OCI-LY1 (cell line): ENCODE measurements at regions not wholly inside any gene's neighbourhood (a gene's known extent, or its start where the extent isn't known, plus 50 kb on each side); places are given as distances from the start of the nearest gene placed in this dataset.
"Not testable (repeated sequence)": the region's sequence is repeated elsewhere in the genome, so short reads cannot be mapped to it uniquely, and the experiment has no call there.

Experiments
- H2AFZ ChIP-seq: fragments of 200-600 bp; sonication (generic), shearing (Covaris generic); 2 replicates; pipeline ENCODE4 v1.6.0; 2014; ENCODE audit warnings: antibody characterized with exemption, mild to moderate bottlenecking, low read length
- H3F3A ChIP-seq: fragments of 200-600 bp; sonication (generic), shearing (Covaris generic); 2 replicates; pipeline ENCODE4 v1.6.0; 2014; ENCODE audit warnings: mild to moderate bottlenecking, antibody characterized with exemption, low read length, moderate library complexity; ENCODE audit not compliant: insufficient read depth
- H3K27ac ChIP-seq: fragments of 200-600 bp; sonication (generic); 2 replicates; pipeline ENCODE4 v1.5.1; 2014; ENCODE audit warnings: low read length, mixed run types, mild to moderate bottlenecking, low read depth; ENCODE audit not compliant: poor library complexity, severe bottlenecking
- H3K27me3 ChIP-seq: fragments of 200-600 bp; sonication (generic); 2 replicates; pipeline ENCODE4 v1.6.0; 2014; ENCODE audit warnings: antibody characterized with exemption, mild to moderate bottlenecking, low read length, moderate library complexity; ENCODE audit not compliant: insufficient read depth
- H3K36me3 ChIP-seq: fragments of 200-600 bp; sonication (generic); 2 replicates; pipeline ENCODE4 v1.6.1; 2014; ENCODE audit warnings: mild to moderate bottlenecking, antibody characterized with exemption, low read length, moderate library complexity, mixed read lengths; ENCODE audit not compliant: insufficient read depth
- H3K4me1 ChIP-seq: fragments of 200-600 bp; sonication (generic); 2 replicates; pipeline ENCODE4 v1.5.1; 2014; ENCODE audit warnings: mild to moderate bottlenecking, low read length, moderate library complexity; ENCODE audit not compliant: insufficient read depth, severe bottlenecking
- H3K4me2 ChIP-seq: fragments of 200-600 bp; sonication (generic), shearing (Covaris generic); 2 replicates; pipeline ENCODE4 v1.6.1; 2014; ENCODE audit warnings: low read length
- H3K4me3 ChIP-seq: fragments of 200-600 bp; sonication (generic); 2 replicates; pipeline ENCODE4 v1.5.1; 2014; ENCODE audit warnings: low read length, low read depth, mild to moderate bottlenecking, mixed read lengths; ENCODE audit not compliant: poor library complexity, severe bottlenecking
- H3K79me2 ChIP-seq: fragments of 200-600 bp; shearing (Covaris generic); 2 replicates; pipeline ENCODE4 v1.6.1; 2016; ENCODE audit warnings: mixed run types, low read length, mixed read lengths; ENCODE audit not compliant: insufficient read depth
- H3K9ac ChIP-seq: fragments of 200-600 bp; sonication (generic), shearing (Covaris generic); 2 replicates; pipeline ENCODE4 v1.6.1; 2014; ENCODE audit warnings: mild to moderate bottlenecking, low read length, mixed read lengths
- H3K9me2 ChIP-seq: fragments of 200-600 bp; sonication (generic), shearing (Covaris generic); 2 replicates; pipeline ENCODE4 v1.6.1; 2014; ENCODE audit warnings: low read depth, mild to moderate bottlenecking, low read length, mixed read lengths
- H3K9me3 ChIP-seq: fragments of 200-600 bp; shearing (Covaris generic); 2 replicates; pipeline ENCODE4 v1.6.1; 2014; ENCODE audit warnings: low read length, mixed read lengths
- H4K20me1 ChIP-seq: fragments of 200-600 bp; sonication (generic), shearing (Covaris generic); 2 replicates; pipeline ENCODE4 v1.6.0; 2016; ENCODE audit warnings: mild to moderate bottlenecking, low read length; ENCODE audit not compliant: insufficient read depth

DNA sequence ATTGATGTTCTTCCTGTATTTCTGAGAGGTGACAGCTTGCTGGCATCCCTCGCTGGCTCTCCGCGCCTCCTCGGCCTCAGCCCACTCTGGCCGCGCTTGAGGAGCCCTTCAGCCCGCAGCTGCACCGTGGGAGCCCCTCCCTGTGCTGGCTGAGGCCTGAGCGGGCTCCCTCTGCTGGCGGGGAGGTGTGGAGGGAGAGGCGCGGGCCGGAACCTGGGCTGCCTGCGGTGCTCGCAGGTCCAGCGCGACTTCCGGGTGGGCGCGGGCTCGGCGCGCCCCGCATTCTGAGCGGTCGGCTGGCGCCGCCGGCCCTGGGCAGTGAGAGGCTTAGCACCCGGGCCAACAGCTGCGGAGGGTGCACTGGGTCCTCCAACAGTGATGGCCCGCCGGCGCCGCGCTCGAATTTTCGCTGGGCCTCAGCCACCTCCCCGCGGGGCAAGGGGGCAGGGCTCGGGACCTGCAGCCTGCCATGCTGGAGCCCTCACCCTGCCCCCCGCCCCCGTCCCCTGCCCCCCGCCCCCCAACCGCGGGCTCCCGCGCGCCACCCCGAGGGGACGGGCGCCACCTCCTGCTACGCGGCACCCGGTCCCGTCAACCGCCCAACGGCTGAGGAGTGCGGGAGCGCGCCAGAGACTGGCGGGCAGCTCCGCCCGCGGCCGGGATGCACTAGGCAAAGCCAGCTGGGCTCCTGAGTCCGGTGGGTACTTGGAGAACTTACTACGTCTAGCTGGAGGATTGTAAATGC is 1353.4 kb upstream of the CDH18 start:
- not testable (repeated sequence) for H3K79me2 ChIP-seq, H3K9ac ChIP-seq, H3K9me2 ChIP-seq, H3K27me3 ChIP-seq, H3K4me1 ChIP-seq, H3K27ac ChIP-seq, H3K4me3 ChIP-seq, H3K9me3 ChIP-seq, H3K4me2 ChIP-seq, H2AFZ ChIP-seq, H4K20me1 ChIP-seq, H3K36me3 ChIP-seq, H3F3A ChIP-seq

DNA sequence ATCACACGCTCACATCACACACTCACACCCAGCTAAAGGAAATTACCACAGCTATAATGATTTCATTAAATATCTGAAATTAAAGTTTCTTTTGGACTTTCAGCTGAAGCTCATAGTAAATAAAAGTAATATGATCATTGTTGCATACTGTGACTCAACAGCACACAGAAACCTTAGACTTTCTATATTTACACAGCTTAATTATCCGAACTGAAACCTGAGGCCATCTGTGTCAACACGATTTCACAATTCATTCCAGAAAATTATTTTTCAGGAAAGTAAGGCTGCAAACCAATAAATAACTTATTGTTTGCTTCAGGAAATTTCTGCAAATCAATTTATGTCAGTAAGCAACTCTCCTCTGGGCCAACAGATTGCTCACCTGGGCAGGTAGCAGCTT is 1352.2 kb upstream of the CDH18 start:
- not testable (repeated sequence) for H3K9me2 ChIP-seq, H3F3A ChIP-seq, H3K4me2 ChIP-seq, H3K27me3 ChIP-seq, H3K9ac ChIP-seq, H3K79me2 ChIP-seq, H4K20me1 ChIP-seq, H3K36me3 ChIP-seq, H3K9me3 ChIP-seq, H2AFZ ChIP-seq, H3K4me3 ChIP-seq, H3K27ac ChIP-seq, H3K4me1 ChIP-seq

DNA sequence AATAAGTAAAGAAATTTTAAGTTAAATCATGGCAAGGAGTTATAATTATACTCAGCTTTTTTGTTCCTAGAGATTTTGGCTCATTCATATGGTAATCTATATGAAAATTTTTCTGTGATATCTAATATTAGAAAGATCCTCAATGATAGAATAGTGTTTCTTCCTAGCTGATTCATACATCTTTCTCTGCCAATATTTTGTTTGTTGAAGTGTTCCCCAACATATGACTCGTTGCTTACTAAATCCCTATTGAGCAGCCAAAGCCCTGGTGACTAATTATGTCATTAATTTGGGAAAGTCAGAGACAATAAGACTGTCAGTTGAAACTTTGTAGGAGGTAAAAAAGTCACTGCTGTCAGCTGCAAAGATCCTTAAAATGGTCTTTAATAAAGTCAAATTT is 1348.5 kb upstream of the CDH18 start:
- H4K20me1 ChIP-seq, H3K4me2 ChIP-seq, H3F3A ChIP-seq, H3K9me3 ChIP-seq, H3K9ac ChIP-seq, H3K27ac ChIP-seq, H3K9me2 ChIP-seq, H3K4me3 ChIP-seq, H2AFZ ChIP-seq, H3K27me3 ChIP-seq, H3K79me2 ChIP-seq, H3K4me1 ChIP-seq, H3K36me3 ChIP-seq: not testable (repeated sequence)

DNA sequence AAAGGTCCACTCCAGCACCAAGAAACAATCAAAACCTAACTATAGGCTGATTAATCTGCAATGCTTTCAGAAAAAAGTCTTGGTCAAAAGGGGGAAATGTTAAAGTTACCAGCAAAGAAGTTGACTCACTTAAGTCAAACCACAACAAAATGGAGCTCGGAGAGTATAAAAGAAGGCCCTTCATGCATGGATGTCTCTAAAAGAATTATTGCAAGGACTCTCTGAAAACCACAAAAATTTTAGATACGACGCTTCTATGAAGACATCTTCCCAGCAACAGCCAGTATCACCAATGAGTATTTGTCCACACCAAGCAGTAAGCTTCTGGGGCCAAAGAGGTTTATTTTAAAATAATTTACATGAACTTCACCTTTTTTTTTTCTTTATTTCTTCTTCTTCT is 1327.4 kb upstream of the CDH18 start:
- H3K9me2 ChIP-seq, H3K4me1 ChIP-seq, H3K9ac ChIP-seq, H3K4me3 ChIP-seq, H3K4me2 ChIP-seq, H3K27me3 ChIP-seq, H2AFZ ChIP-seq, H4K20me1 ChIP-seq, H3K27ac ChIP-seq, H3K36me3 ChIP-seq, H3K79me2 ChIP-seq, H3K9me3 ChIP-seq, H3F3A ChIP-seq: not testable (repeated sequence)

DNA sequence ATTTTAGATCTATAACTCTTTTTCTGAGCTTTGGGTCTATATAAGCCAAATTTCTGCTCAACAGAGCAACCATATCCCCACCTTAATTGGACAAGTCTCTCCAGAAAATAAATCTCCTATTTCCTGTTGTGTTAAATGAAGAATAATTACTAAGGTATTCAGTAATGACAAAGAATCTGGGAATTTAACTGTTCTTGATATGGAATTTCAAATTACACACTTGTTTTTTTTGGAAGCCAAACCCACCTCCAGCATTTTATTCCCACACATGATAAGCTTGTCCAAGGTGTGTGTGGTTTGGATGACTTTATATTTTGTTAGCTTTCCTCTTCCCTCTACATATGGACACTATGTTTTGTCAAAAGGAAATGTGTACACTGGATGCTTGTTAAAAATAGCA is 1313.2 kb upstream of the CDH18 start:
- H3K79me2 ChIP-seq, H3K4me2 ChIP-seq, H3K27me3 ChIP-seq, H3K36me3 ChIP-seq, H4K20me1 ChIP-seq, H3K9me2 ChIP-seq, H3K27ac ChIP-seq, H3K4me1 ChIP-seq, H3K9me3 ChIP-seq, H3K4me3 ChIP-seq, H3K9ac ChIP-seq, H3F3A ChIP-seq, H2AFZ ChIP-seq: not testable (repeated sequence)

DNA sequence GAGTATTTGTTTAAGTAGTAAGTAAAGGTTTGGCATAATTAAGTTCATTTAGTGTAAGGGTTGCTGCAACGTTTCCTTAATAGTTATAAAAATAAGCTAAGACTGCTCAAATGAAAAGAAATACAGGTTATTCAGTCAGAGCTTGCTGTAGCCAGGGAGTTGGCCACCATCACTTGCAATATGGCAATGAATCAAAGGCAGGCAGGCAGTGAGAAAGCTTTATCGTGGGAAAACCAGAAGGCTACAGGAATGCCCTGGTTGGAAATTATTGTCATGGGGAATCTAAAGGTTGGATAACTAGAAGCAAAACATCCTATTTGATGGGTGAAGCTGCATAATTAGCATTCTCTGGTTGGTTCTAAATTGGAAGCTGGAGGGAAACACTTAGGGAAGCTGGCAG is 1286.4 kb upstream of the CDH18 start:
- H3K9me2 ChIP-seq, H4K20me1 ChIP-seq, H3K27me3 ChIP-seq, H3K4me1 ChIP-seq, H3K4me2 ChIP-seq, H3K27ac ChIP-seq, H2AFZ ChIP-seq, H3K9ac ChIP-seq, H3K4me3 ChIP-seq, H3K36me3 ChIP-seq, H3K79me2 ChIP-seq, H3K9me3 ChIP-seq, H3F3A ChIP-seq: not testable (repeated sequence)
